OCI-LY3 (cell line): ENCODE measurements at regions not wholly inside any gene's neighbourhood (a gene's known extent, or its start where the extent isn't known, plus 50 kb on each side); places are given as distances from the start of the nearest gene placed in this dataset.

Source experiments
- CTCF ChIP-seq: fragments of 200-600, 300-600 bp; sonication (generic); IDR thresholded peaks from 2 replicates; pipeline ENCODE4 v1.5.1; 2014; ENCODE audit warnings: antibody characterized with exemption, low read length, low read depth
- EZH2phosphoT487 ChIP-seq: fragments of 200-600 bp; shearing (Covaris generic); IDR thresholded peaks from 2 replicates; pipeline ENCODE4 v1.6.1; 2018; ENCODE audit warnings: antibody characterized with exemption, mixed run types, low read depth

GRCh38 chr4:98828801-98829200 lies 100.1 kb downstream of the EIF4E start:
- TF ChIP-seq CTCF (peak; percentile 69), EZH2phosphoT487 (no peak)
